A673 (cell line): ENCODE measurements at regions not wholly inside any gene's neighbourhood (a gene's known extent, or its start where the extent isn't known, plus 50 kb on each side); places are given as distances from the start of the nearest gene placed in this dataset.

Experiments
- BruUV-seq: library from RNA; stranded (reverse); fragments of 400-500 nt; replicated peaks from 2 replicates; lab custom pipeline; 2021; lab: Mats Ljungman, UMichigan
- CTCF ChIA-PET: fragments of 300-600 bp; sonication (Branson Sonifier 250); formaldehyde crosslinking; loops from one replicate; lab custom pipeline; 2022; ENCODE audit warnings: antibody characterized with exemption; lab: Charles Lee
- POLR2A ChIA-PET: fragments of 300-600 bp; sonication (Branson Sonifier 250); formaldehyde crosslinking; loops from one replicate; lab custom pipeline; 2022; ENCODE audit warnings: antibody characterized with exemption; ENCODE audit not compliant: low non-redundant PET; lab: Charles Lee
- DNase-seq: peaks from one replicate; pipeline ENCODE4 v3.0.0-alpha.2; 2015; ENCODE audit warnings: low spot score
- H3K27ac ChIP-seq: fragments of 200-600 bp; sonication (generic); 2 replicates; pipeline ENCODE4 v1.5.1; 2016; ENCODE audit warnings: mixed run types, low read depth, mild to moderate bottlenecking, mixed read lengths, antibody characterized with exemption, low read length; ENCODE audit not compliant: poor library complexity, severe bottlenecking
- H3K27me3 ChIP-seq: fragments of 200-600 bp; sonication (generic); replicated peaks from 2 replicates; pipeline ENCODE4 v1.6.1; 2017; ENCODE audit warnings: mixed run types, low read depth, mild to moderate bottlenecking, mixed read lengths, antibody characterized with exemption, low read length; ENCODE audit not compliant: insufficient read depth, poor library complexity
- H3K36me3 ChIP-seq: fragments of 200-600 bp; sonication (generic); 2 replicates; pipeline ENCODE4 v1.6.1; 2016; ENCODE audit warnings: mixed run types, mild to moderate bottlenecking, mixed read lengths, antibody characterized with exemption, low read length; ENCODE audit not compliant: insufficient read depth, poor library complexity, severe bottlenecking
- H3K4me1 ChIP-seq: fragments of 200-600 bp; sonication (generic); 2 replicates; pipeline ENCODE4 v1.6.1; 2017; ENCODE audit warnings: mixed run types, mild to moderate bottlenecking, mixed read lengths, antibody characterized with exemption, low read length; ENCODE audit not compliant: insufficient read depth, poor library complexity, severe bottlenecking
- H3K4me3 ChIP-seq: fragments of 200-600 bp; sonication (generic); 2 replicates; pipeline ENCODE4 v1.5.1; 2016; ENCODE audit warnings: low read depth, mixed run types, mild to moderate bottlenecking, mixed read lengths, low read length; ENCODE audit not compliant: poor library complexity, severe bottlenecking
- H3K9me3 ChIP-seq: fragments of 200-600 bp; sonication (generic); 2 replicates; pipeline ENCODE4 v1.6.1; 2016; ENCODE audit warnings: mixed run types, low read depth, mild to moderate bottlenecking, mixed read lengths, antibody characterized with exemption, low read length; ENCODE audit not compliant: poor library complexity, severe bottlenecking
- CTCF ChIP-seq: fragments of 300-800, 200-600 bp; sonication (generic); conservative IDR thresholded peaks from 2 replicates; pipeline ENCODE4 v1.5.1; 2017; ENCODE audit warnings: low read depth, mild to moderate bottlenecking, antibody characterized with exemption, low read length, moderate library complexity, mixed read lengths
- EZH2 ChIP-seq: fragments of 200-600 bp; sonication (generic); IDR thresholded peaks from 2 replicates; pipeline ENCODE4 v1.6.1; 2017; ENCODE audit warnings: borderline replicate concordance, low read depth, mild to moderate bottlenecking, mixed read lengths, antibody characterized with exemption, low read length; ENCODE audit not compliant: poor library complexity, severe bottlenecking
- intact Hi-C: fragments of 100-400 bp; cut with micrococcal nuclease; formaldehyde crosslinking; loops from one replicate; pipeline ENCODE4 v1.10.0; 2022; ENCODE audit not compliant: unreplicated experiment

- Histone ChIP-seq H3K9me3 (no peaks in the 10 kb centered on the region), H3K27me3 (no peaks in the 10 kb centered on the region), H3K36me3 (no peaks in the 10 kb centered on the region), H3K4me1 (no peaks in the 10 kb centered on the region), H3K4me3 (no peak overlapping the region), H3K27ac (no peak overlapping the region)
- POLR2A ChIA-PET: no interaction called here
- CTCF ChIA-PET: no interaction called here
- TF ChIP-seq CTCF (no peak), EZH2 (no peak)
- intact Hi-C loops: no loop called here
- BruUV-seq: no TSS peak
- DNase-seq: no peak
Observed at GRCh38 chr10:8420182-8420581, 365.7 kb downstream of the GATA3 start.

GRCh38 chr10:8424555-8425211 is 370.2 kb downstream of the GATA3 start:
- CTCF ChIA-PET: no interaction called here
- DNase-seq: no peak

GRCh38 chr10:8428654-8429053 is 374.2 kb downstream of the GATA3 start:
- Histone ChIP-seq H3K36me3 (no peaks in the 10 kb centered on the region), H3K4me1 (no peaks in the 10 kb centered on the region), H3K4me3 (no peak overlapping the region), H3K27ac (no peak overlapping the region), H3K27me3 (no peaks in the 10 kb centered on the region), H3K9me3 (no peaks in the 10 kb centered on the region)
- TF ChIP-seq CTCF (no peak), EZH2 (no peak)
- intact Hi-C loops: no loop called here
- no TSS peak for BruUV-seq
- ChIA-PET CTCF (no interaction called here), POLR2A (interaction anchor here (0.7 kb wide), 1 partner anchor 73 kb away, joined by 3 read pairs; no protein-coding TSS in a partner anchor)
- DNase-seq: no peak

More at GRCh38 chr10:8424555-8425211, 370.2 kb downstream of the GATA3 start:
- Histone ChIP-seq H3K27me3 (no peaks in the 10 kb centered on the region), H3K27ac (no peak overlapping the region), H3K4me1 (no peaks in the 10 kb centered on the region), H3K9me3 (no peaks in the 10 kb centered on the region), H3K36me3 (no peaks in the 10 kb centered on the region), H3K4me3 (no peak overlapping the region)
- no TSS peak for BruUV-seq
- POLR2A ChIA-PET: no interaction called here
- intact Hi-C loops: no loop called here
- TF ChIP-seq CTCF (no peak), EZH2 (no peak)
